Neutrophil (primary cell): ENCODE measurements at regions not wholly inside any gene's neighbourhood (a gene's known extent, or its start where the extent isn't known, plus 50 kb on each side); places are given as distances from the start of the nearest gene placed in this dataset.
"Not testable (repeated sequence)": the region's sequence is repeated elsewhere in the genome, so short reads cannot be mapped to it uniquely, and the experiment has no call there.

Source experiments
- H3K27ac ChIP-seq: fragments of 200-600 bp; sonication (generic); 2 replicates; pipeline ENCODE4 v1.5.1; 2016; ENCODE audit warnings: mild to moderate bottlenecking, moderate library complexity
- H3K27me3 ChIP-seq: fragments of 200-600 bp; sonication (generic); 2 replicates; pipeline ENCODE4 v1.6.0; 2016; ENCODE audit warnings: mild to moderate bottlenecking
- H3K36me3 ChIP-seq: fragments of 200-600 bp; sonication (generic); 2 replicates; pipeline ENCODE4 v1.5.1; 2017
- H3K4me1 ChIP-seq, 2 experiments: fragments of 200-600 bp in 1 of 2; sonication (generic) in 1 of 2; 1 replicate in 1 of 2; 2 replicates in 1 of 2; pipeline versions ENCODE4 v1.5.1 to v1.6.1; 2013 to 2016; ENCODE audit warnings: low read depth in 1 of 2, low read length in 1 of 2, mild to moderate bottlenecking in 1 of 2, moderate library complexity in 1 of 2; ENCODE audit not compliant: control insufficient read depth in 1 of 2, insufficient read depth in 1 of 2
- H3K4me3 ChIP-seq, 2 experiments: fragments of 200-600 bp in 1 of 2; sonication (generic) in 1 of 2; 1 replicate in 1 of 2; 2 replicates in 1 of 2; pipeline ENCODE4 v1.5.1; 2013 to 2016; ENCODE audit warnings: low read depth in 1 of 2, low read length in 1 of 2, mild to moderate bottlenecking in 1 of 2, moderate library complexity in 1 of 2
- H3K9me3 ChIP-seq: fragments of 200-600 bp; sonication (generic); 2 replicates; pipeline ENCODE4 v1.5.1; 2016

DNA sequence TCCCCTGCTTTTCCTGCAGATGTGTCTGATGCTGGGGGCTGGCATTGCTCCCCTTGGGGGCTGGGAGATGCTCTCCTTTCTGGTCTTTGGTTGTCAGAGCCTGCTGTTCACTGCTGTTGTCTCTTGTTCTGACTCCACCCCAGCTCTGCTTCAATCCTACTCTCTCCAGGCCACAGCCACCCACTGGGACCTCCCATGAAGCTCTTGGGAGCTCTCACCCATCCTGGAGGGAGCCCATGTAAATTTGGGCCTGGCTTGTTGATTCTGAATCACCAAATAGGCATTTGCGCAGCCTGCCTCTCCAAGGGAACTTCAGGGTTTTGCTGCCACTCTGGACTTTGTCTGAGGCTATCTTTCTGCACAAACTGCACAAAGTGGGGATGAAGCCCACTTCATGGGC lies 232.9 kb upstream of the PLGLB1 start:
- not testable (repeated sequence) for H3K9me3 ChIP-seq, H3K36me3 ChIP-seq, H3K4me3 ChIP-seq

DNA sequence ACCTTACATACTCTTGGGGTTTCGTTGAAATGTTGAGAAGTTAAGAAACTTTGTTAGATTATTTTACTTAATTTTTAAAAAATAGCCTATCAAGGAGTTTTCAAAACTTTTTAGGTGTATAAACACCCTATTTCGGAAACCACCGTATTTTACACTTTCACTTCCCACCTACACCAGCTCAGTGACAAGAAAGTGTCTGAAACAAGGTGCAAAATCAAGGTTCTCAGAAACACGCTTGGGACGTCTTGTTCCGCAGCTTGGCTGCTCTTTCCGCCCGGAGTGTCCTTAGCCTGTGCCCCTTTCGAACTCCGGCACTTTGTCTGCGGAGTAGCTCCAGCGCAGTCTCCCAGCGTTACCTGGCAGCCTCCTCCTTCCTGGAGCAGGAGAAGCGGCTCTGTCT lies 233.8 kb upstream of the PLGLB1 start:
- H3K36me3 ChIP-seq, H3K27me3 ChIP-seq, H3K4me3 ChIP-seq, H3K27ac ChIP-seq, H3K4me1 ChIP-seq, H3K9me3 ChIP-seq: not testable (repeated sequence)

More for the DNA sequence above, 232.9 kb upstream of the PLGLB1 start:
- not testable (repeated sequence) for H3K27me3 ChIP-seq, H3K27ac ChIP-seq, H3K4me1 ChIP-seq

DNA sequence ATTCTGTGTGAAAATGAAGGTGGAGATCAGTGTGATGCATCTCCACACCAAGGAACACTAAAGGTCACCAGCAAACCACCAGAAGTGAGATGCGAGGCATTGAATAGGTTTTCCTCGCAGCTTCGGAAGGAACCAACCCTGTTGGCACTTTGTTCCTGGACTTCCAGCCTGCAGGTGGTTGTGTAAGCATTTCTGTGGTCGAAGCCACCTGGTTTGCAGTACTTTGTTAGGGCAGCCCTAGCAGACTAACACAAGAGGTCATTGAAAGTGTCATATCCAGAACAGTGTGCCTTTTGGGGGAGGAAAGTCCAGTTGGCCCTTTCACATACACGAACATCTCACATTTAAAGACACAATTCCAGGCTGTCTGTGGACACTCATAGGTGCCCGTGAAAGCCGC lies 237.2 kb upstream of the PLGLB1 start:
- H3K4me1 ChIP-seq, H3K4me3 ChIP-seq, H3K27me3 ChIP-seq, H3K36me3 ChIP-seq, H3K9me3 ChIP-seq, H3K27ac ChIP-seq: not testable (repeated sequence)

DNA sequence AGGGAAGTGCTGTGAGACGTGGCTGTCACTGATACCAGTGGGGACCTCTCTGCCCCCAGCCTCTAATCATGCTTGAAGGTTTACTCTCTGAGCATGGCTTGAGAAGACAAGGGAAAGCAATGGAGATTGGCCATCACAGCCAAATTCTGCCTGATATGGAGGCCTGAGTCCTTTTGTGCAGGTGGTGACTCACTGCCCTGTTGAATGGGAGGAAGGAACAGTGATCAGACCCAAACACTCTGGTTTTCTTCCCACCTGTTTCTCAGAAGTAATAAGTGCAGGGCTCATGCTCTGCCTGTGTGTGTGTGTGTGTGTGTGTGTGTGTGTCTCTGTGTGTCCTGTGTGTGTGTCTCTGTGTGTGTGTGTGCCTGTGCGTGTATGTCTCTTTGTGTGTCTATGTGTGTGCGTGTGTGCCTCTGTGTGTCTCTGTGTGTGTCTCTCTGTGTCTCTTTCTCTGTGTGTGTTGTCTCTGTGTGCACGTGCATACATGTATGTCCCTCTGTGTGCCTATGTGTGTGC lies 240.6 kb upstream of the PLGLB1 start:
- not testable (repeated sequence) for H3K9me3 ChIP-seq, H3K27me3 ChIP-seq, H3K4me3 ChIP-seq, H3K27ac ChIP-seq, H3K36me3 ChIP-seq, H3K4me1 ChIP-seq

DNA sequence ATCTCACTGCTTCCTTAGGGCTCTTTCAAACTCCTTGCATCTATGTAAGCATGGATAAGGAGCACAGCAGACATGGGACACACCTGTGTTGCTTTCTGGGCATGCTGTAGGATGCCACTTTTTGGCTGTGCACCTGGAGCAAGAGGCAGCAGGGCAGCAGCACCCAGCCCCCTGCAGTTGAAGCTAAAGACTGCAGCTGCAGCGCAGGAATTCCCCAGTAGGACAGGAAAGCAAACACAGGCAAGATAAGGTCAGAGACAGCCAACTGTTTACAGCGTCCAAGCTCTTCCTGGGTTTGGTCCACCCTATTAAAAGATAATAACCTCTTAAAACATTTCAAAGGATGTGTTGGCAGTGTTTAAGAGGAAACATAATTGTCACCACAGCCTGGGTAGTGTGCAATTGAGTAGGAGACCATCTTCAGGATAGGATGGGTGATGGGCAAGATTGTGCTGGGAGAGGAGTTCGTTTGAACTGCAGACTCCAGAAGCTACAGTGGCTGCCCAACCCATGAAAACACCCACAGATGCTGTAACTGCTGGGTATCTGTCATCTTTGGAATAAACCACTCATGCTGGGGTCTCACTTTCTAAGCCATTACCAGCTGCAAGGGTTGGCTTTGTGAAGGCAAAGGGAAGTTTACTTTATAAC lies 242.3 kb upstream of the PLGLB1 start:
- H3K27ac ChIP-seq, H3K9me3 ChIP-seq, H3K36me3 ChIP-seq, H3K4me1 ChIP-seq, H3K4me3 ChIP-seq, H3K27me3 ChIP-seq: not testable (repeated sequence)

DNA sequence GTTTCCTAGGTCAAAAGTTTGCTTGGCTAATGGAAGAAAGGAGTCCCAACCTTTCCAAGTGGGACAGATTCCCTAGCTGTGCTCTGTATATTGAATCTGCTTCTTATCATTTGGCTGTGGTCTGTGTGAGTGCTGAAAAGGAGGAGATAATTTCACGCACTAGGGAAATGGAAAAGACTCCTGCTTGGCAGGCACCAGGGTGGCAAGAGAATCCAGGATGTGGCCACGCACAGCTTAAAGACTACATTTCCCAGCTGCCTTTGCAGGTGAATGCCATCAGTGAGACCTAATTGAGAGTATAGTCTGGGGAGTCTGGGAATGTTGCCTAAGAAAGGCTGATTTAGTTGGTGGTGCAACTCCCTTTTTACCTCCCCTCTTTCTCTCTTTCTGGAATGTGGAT lies 253.5 kb upstream of the PLGLB1 start:
- H3K4me3 ChIP-seq, H3K9me3 ChIP-seq, H3K27ac ChIP-seq, H3K27me3 ChIP-seq, H3K4me1 ChIP-seq, H3K36me3 ChIP-seq: not testable (repeated sequence)

DNA sequence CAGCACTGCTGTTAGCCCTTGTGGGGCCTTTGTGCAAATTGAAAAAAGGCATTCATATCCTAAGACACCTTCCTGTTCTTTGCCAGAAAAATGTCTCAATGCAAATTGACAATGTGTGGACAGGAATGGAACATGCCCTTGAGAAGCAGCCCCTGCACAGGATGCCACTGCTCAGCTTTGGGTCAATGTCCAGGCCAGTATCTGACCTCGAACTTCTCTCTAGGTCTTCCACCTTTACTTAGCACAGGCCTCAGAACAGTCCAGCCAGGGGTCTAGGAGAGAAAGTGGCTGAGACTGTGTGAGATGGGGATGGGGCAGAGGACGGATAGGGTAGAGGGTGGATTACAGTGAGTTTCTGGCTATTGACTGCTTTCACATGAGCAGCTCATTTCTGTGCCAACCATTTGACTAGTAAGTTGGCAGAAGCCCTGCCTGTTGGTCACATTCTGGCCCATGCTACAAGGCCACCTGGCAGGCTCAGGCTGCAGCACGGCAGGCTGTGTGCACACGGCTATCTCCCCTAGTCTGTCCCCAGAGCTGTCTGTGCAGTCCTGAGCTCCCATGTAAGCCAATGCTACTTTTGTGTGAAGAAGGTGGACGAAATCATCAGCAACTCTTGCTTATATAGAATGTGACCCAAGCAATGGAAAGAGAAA lies 254.5 kb upstream of the PLGLB1 start:
- not testable (repeated sequence) for H3K36me3 ChIP-seq, H3K4me3 ChIP-seq, H3K4me1 ChIP-seq, H3K27me3 ChIP-seq, H3K27ac ChIP-seq, H3K9me3 ChIP-seq

DNA sequence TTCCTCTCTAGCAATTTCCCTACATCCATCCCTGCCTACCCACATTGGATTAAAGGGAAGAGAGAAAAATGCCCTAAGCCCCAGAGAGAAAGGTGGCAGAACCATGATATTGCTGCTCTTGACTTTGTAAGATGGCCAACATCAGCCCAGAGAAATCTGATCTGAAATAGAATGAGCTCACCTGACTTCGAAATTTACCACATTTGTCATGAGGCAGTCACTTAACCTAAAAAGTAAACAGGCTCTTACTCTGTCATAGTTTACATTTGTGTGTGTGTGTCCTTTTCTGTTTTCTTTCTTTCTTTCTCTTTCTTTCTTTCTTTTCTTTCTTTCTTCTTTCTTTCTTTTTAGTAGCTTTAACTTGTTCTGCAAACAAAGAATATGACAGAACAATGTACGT lies 255.0 kb upstream of the PLGLB1 start:
- not testable (repeated sequence) for H3K27ac ChIP-seq, H3K36me3 ChIP-seq, H3K27me3 ChIP-seq, H3K9me3 ChIP-seq, H3K4me3 ChIP-seq, H3K4me1 ChIP-seq

DNA sequence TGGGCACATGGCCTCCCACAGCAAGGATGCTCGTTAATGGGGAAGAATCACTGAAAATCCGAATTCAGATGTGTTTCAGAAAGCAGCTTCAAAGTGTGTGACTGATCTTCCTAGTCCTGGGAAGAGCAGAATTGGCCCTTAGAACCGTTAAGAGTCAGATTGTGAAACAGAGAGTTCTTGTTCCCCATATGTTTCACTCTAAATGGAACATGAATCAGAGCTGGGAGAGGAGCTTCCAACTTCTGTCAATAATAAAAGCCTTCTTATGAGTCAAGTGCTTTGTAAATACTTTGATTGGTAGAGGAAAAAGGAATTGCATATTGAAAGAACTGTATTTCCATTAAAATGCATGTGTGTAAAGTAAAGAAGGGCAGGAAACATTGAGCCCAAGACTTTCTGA lies 256.1 kb upstream of the PLGLB1 start:
- H3K4me3 ChIP-seq, H3K27ac ChIP-seq, H3K9me3 ChIP-seq, H3K36me3 ChIP-seq, H3K4me1 ChIP-seq, H3K27me3 ChIP-seq: not testable (repeated sequence)

DNA sequence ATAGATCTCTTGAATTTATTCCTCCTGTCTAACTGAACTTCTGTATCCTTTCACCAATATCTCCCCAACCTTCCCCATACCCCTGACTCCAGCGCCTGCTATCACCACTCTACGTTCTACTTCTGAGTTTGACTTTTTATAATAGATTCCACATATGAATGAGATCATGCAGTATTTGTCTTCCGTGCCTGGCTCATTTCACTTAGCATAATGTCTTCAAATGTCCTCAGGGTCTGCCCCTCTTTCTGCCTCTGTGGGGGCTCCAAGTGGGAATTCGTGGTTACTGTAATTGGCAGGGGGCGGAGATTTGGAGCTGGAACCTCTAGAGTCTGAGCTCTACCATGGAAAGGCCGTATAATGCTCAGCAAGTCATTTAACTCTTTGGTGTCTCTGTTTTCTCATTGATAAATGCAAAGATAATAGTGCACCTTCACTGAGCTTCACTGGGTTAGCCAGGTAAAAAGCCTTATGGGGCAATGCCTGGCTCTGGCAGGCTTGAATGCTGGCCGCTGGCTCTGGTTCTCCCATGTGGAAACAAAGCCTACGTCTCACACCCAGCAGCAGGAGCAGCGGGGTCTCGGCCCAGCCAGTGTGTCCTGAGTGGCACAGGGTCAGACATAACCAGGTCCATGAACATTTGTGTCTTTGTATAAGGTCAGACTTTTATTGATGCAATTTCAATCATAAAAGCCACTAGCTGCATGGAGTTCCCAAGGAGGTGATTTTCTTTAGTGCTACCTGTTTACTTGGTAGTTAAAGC lies 259.1 kb upstream of the PLGLB1 start:
- not testable (repeated sequence) for H3K27ac ChIP-seq, H3K4me3 ChIP-seq, H3K4me1 ChIP-seq, H3K9me3 ChIP-seq, H3K36me3 ChIP-seq, H3K27me3 ChIP-seq

DNA sequence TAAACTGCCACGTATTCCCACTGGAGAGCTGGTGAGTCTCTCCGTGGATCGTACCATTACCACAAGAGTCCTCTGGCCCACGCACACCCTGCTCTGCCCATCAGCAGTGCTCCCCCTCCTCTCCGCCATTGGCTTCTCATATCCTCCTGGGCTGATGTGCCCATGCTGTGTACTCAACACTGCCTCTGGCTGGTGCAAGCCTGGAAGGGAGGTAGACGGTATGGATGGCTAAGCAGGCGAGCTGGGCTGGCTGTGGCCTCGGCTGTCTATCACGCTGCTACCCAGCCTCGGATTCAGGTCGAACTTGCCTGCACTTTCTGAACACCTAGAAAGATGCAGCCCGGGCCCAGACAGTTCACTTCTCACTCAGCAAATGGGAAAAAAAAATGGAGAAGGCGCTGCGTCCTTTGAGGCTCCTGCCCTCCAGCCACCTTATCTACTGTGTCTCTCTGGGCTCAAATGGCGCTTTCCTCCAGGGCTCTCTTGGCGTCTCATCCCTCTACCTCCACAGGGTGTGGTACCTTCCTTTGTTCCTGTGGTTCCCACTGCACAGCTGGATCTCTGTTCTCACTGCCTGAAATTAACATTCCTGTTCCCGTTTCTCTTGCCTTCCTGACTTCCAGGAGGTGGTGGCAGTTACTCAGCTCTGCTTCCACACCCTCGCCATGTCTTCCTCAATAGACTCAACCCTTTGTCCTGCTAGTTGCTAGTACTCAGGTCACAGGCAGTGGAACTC lies 262.3 kb upstream of the PLGLB1 start:
- not testable (repeated sequence) for H3K4me3 ChIP-seq, H3K36me3 ChIP-seq, H3K27ac ChIP-seq

DNA sequence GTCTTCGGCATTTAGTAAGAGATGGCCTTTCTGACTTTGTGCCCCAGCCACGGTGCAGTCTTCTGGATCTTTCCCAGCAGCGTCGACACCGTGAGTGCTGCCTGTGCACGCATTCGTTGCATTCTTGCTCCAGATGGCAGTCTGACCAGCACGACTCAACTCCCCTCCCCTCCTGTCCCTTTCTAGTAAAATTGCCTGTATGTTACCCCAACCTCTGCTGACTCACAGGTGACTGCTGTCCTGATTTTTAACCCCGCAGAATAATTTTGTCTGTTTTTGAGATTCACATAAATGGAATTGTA lies 262.8 kb upstream of the PLGLB1 start:
- not testable (repeated sequence) for H3K9me3 ChIP-seq, H3K4me3 ChIP-seq, H3K36me3 ChIP-seq, H3K4me1 ChIP-seq, H3K27ac ChIP-seq, H3K27me3 ChIP-seq

More for the DNA sequence above, 262.3 kb upstream of the PLGLB1 start:
- not testable (repeated sequence) for H3K27me3 ChIP-seq, H3K9me3 ChIP-seq, H3K4me1 ChIP-seq

DNA sequence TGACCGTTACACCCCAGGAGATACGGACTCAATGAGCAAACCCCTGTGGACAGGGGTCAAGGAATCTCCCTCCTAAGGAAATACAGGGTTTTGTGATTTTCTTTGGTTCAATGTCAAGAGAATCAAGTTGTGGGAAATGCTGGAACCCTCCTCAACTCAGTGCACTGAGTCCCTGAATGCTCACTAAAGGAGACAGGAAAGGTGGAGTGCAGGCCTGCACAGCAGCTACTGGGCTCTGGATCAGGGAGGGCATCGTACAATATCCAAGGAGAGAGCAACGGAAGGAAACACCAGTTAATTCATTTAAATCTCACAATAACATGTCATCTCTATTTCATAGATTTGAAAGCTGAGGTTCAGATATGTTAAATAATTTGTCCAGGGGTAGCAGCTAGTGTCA lies 263.5 kb upstream of the PLGLB1 start:
- H3K27me3 ChIP-seq, H3K9me3 ChIP-seq, H3K4me1 ChIP-seq, H3K36me3 ChIP-seq, H3K4me3 ChIP-seq, H3K27ac ChIP-seq: not testable (repeated sequence)
